ENCODE measurements at regions not wholly inside any gene's neighbourhood (a gene's known extent, or its start where the extent isn't known, plus 50 kb on each side); places are given as distances from the start of the nearest gene placed in this dataset.
"Not testable (repeated sequence)": the region's sequence is repeated elsewhere in the genome, so short reads cannot be mapped to it uniquely, and the experiment has no call there.

DNA sequence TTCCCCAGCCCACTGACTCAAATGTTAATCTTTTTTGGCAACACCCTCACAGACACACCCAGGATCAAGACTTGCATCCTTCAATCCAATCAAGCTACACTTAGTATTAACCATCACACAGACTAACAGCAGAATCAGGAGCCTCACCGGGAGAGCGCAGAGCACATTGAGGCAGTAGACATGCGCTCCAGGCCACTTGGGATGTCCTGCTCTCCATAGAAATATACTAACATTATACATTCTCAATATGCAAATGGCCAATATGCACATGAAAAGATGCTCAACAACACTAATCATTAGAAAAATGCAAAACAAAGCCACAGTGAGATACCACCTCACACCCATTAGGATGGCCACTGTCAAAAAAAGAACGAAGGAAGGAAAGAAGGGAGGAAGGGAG, 135.0 kb upstream of the KCNE2 start:
- no peak for DNase-seq (ENCODE audit: low spot score)
- in situ Hi-C loops (cut with MboI; ENCODE audit: low sequenced_read_pairs, unreplicated experiment) = no loop called here
- TF ChIP-seq, protein P1, sequence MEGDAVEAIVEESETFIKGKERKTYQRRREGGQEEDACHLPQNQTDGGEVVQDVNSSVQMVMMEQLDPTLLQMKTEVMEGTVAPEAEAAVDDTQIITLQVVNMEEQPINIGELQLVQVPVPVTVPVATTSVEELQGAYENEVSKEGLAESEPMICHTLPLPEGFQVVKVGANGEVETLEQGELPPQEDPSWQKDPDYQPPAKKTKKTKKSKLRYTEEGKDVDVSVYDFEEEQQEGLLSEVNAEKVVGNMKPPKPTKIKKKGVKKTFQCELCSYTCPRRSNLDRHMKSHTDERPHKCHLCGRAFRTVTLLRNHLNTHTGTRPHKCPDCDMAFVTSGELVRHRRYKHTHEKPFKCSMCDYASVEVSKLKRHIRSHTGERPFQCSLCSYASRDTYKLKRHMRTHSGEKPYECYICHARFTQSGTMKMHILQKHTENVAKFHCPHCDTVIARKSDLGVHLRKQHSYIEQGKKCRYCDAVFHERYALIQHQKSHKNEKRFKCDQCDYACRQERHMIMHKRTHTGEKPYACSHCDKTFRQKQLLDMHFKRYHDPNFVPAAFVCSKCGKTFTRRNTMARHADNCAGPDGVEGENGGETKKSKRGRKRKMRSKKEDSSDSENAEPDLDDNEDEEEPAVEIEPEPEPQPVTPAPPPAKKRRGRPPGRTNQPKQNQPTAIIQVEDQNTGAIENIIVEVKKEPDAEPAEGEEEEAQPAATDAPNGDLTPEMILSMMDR (IDR thresholded peaks at IDR 0.05; ENCODE audit: borderline replicate concordance, control extremely low read depth, extremely low read depth, insufficient read depth, missing control alignments) = no peak

GRCh38 chr21:34229353-34229752, 134.5 kb upstream of the KCNE2 start:
- in situ Hi-C loops (cut with MboI; ENCODE audit: low sequenced_read_pairs, unreplicated experiment) = no loop called here
- TF ChIP-seq, protein P1 (IDR thresholded peaks at IDR 0.05; ENCODE audit: borderline replicate concordance, control extremely low read depth, extremely low read depth, insufficient read depth, missing control alignments) = no peak
- DNase-seq (ENCODE audit: low spot score) = no peak

- in situ Hi-C loops (cut with MboI; ENCODE audit: low sequenced_read_pairs, unreplicated experiment) = loop anchor here (10.0 kb wide), 1 partner anchor 309 kb away; no protein-coding TSS in a partner anchor
- not testable (repeated sequence) for DNase-seq (ENCODE audit: low spot score)
Observed at GRCh38 chr21:34233741-34234140, 130.1 kb upstream of the KCNE2 start.

DNA sequence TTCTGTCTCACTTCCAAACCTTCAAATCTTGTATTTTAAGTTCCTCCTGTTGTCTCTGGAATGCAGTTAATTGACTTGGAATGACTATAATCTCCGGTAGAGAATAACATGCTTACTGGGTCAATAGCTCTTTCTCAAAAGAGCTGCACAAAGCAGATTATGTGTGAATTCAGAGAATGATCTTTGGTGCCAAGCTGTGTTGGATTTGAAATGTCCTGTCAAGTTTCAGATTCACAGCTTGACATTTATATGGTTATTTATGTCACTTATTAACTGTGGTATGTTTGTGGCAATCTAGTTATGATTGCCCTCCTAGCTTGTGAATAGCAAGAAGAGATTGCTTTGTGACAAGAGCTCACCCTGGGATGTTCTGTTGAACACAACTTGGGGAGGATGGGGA, 128.3 kb upstream of the KCNE2 start:
- no peak for DNase-seq (ENCODE audit: low spot score)
- TF ChIP-seq, protein P1 (IDR thresholded peaks at IDR 0.05; ENCODE audit: borderline replicate concordance, control extremely low read depth, extremely low read depth, insufficient read depth, missing control alignments) = no peak
- in situ Hi-C loops (cut with MboI; ENCODE audit: low sequenced_read_pairs, unreplicated experiment) = loop anchor here (10.0 kb wide), 1 partner anchor 311 kb away; no protein-coding TSS in a partner anchor

- DNase-seq (ENCODE audit: low spot score) = no peak
- in situ Hi-C loops (cut with MboI; ENCODE audit: low sequenced_read_pairs, unreplicated experiment) = no loop called here
- TF ChIP-seq, protein P1 (IDR thresholded peaks at IDR 0.05; ENCODE audit: borderline replicate concordance, control extremely low read depth, extremely low read depth, insufficient read depth, missing control alignments) = no peak
Observed at GRCh38 chr21:34242973-34243372, 120.8 kb upstream of the KCNE2 start.

DNA sequence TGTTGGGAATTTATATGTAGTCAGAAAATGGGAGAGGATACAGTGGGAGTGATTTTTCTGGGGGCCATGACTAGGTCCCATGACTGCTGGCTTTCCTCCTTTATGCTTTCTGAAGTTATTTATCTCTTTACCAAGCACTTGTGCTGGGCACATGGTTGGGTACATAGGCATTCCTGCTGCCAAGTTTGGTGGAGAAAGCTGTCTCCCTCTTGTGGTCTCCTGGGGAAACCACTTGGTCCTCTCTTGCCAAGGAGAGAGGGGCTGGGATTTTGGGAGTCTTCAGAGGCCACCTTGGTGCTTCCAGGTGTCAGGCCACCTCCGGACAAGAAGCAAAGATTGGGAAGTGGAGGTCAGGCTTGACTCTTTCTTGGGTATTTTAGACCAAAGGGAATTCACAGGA, 120.2 kb upstream of the KCNE2 start:
- DNase-seq (ENCODE audit: low spot score) = no peak
- in situ Hi-C loops (cut with MboI; ENCODE audit: low sequenced_read_pairs, unreplicated experiment) = no loop called here
- TF ChIP-seq, protein P1 (IDR thresholded peaks at IDR 0.05; ENCODE audit: borderline replicate concordance, control extremely low read depth, extremely low read depth, insufficient read depth, missing control alignments) = peak; percentile 37

DNA sequence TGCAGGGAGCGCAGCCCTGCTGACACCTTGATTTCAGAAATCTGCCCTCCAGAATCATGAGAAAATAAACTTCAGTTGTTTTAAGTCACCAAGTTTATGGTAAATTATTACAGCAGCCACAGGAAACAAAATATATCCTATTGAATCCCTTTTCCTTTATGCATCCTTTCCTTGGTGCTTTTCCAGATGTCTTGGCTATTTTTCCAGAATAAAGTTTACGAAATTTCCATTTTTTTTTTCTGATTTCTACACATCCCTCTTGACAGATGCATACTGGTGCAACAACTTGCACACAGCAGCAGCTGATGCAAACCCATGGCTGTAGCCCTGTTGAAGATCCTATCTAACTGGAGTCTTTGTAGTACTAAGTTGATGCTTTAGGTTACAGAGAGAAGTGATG, 111.1 kb upstream of the KCNE2 start:
- TF ChIP-seq, protein P1 (IDR thresholded peaks at IDR 0.05; ENCODE audit: borderline replicate concordance, control extremely low read depth, extremely low read depth, insufficient read depth, missing control alignments) = no peak
- in situ Hi-C loops (cut with MboI; ENCODE audit: low sequenced_read_pairs, unreplicated experiment) = no loop called here
- no peak for DNase-seq (ENCODE audit: low spot score)

Measured in GM13976 (cell line).